ENCODE measurements at regions not wholly inside any gene's neighbourhood (a gene's known extent, or its start where the extent isn't known, plus 50 kb on each side); places are given as distances from the start of the nearest gene placed in this dataset.

DNA sequence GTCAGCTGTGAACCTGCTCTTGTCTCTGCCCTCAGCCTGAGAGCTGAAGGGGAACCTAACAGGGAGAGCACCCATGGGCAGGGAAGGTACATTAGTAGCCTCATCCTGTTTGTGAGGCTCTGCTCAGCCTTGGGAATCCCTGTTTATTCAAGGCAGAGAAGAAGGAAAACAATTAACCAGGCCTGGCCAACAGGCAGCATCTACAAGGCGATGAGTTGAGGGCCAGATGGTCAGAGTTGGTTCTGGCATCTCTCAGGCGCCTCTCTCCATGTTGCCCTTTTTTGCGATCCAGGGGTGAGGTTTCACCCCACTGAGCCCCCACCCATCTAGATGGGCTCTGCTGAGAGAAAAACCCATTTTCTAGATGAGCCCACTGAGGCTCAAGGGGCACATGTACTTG lies 54.0 kb upstream of the TOP3B start:
- no peak for DNase-seq
- Histone ChIP-seq H3K36me3 (ENCODE audit: insufficient read depth, low read length) (no peaks in the 10 kb centered on the region), H3K9me3 (ENCODE audit: low read length) (no peaks in the 10 kb centered on the region), H3K27ac (ENCODE audit: low read depth, low read length) (no peak overlapping the region), H3K4me1 (ENCODE audit: insufficient read depth, low read length) (no peaks in the 10 kb centered on the region), H3K27me3 (ENCODE audit: insufficient read depth, low read length, poor library complexity, severe bottlenecking) (no peaks in the 10 kb centered on the region), H3K4me3 (ENCODE audit: low read length) (no peak overlapping the region)
- Mint-ChIP-seq H3K9me3 (no peaks in the 10 kb centered on the region), H3K4me3 (no peak overlapping the region), H3K4me1 (no peaks in the 10 kb centered on the region), H3K27ac (no peak overlapping the region), H3K27me3 (peaks cover 2 to 19% of the 10 kb centered on the region in 2 donors), H3K36me3 (no peaks in the 10 kb centered on the region)
- ChIA-PET CTCF (no interaction called here), POLR2A (no interaction called here)

DNA sequence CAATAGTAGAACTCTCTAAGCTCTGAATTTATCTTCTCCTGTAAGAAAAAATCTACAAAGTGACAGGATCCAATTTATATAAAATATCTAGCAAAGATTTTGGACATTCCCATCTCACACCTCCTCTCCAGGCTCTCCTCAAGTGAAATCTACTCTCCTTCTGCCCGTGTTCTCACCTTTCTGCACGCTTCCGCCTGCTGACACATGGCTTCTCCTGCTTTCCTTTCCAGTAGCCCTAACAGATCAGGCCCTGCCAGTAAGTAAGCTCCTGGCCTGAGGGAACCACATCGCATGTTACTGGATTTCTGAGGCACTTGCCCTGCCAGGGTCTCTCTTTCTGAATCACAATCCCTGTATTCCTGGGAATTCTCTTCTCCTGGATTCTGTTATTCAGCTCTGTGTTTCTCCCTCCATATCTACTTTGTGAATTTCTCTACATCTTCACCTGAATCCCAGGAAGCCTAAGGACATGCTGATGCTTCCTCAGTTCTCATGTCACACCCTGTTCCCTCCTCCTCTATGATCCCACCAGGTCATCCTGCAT lies 53.3 kb upstream of the TOP3B start:
- H3K27me3 Mint-ChIP-seq, result peaks cover 2 to 19% of the 10 kb centered on the region in 2 donors
- Histone ChIP-seq H3K4me3 (ENCODE audit: low read length) (no peak overlapping the region), H3K36me3 (ENCODE audit: insufficient read depth, low read length) (no peaks in the 10 kb centered on the region), H3K4me1 (ENCODE audit: insufficient read depth, low read length) (no peaks in the 10 kb centered on the region), H3K9me3 (ENCODE audit: low read length) (no peaks in the 10 kb centered on the region), H3K27ac (ENCODE audit: low read depth, low read length) (no peak overlapping the region), H3K27me3 (ENCODE audit: insufficient read depth, low read length, poor library complexity, severe bottlenecking) (no peaks in the 10 kb centered on the region)
- no peaks in the 10 kb centered on the region for H3K9me3 Mint-ChIP-seq
- no peak overlapping the region for H3K27ac Mint-ChIP-seq
- ChIA-PET POLR2A (no interaction called here), CTCF (no interaction called here)
- no peaks in the 10 kb centered on the region for H3K36me3 Mint-ChIP-seq
- H3K4me3 Mint-ChIP-seq, result no peak overlapping the region
- no peak for DNase-seq
- no peaks in the 10 kb centered on the region for H3K4me1 Mint-ChIP-seq

DNA sequence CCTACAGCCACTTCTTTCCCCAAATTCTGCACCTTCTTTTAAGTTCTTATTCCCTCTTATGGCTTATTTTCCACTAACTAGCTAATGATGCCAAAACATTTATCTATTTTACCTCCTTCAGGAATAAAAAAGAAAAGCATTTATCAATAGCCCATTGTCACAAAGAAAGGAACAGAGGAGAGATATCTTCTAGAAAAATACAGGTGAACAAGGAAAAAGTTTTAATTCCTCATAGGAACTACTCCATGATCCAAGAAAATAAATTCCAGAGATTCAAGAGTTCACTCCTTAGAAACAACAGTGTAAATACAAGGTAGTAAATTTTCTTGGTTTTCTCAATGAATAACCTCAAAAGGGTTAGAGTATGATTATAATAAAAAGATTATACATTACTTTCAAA lies 52.6 kb upstream of the TOP3B start:
- CTCF ChIA-PET, result no interaction called here
- Mint-ChIP-seq H3K4me3 (no peak overlapping the region), H3K27me3 (peaks cover 2 to 19% of the 10 kb centered on the region in 2 donors), H3K9me3 (no peaks in the 10 kb centered on the region), H3K4me1 (no peaks in the 10 kb centered on the region), H3K27ac (no peak overlapping the region), H3K36me3 (no peaks in the 10 kb centered on the region)
- H3K4me3 ChIP-seq (ENCODE audit: low read length), result no peak overlapping the region
- no peaks in the 10 kb centered on the region for H3K9me3 ChIP-seq (ENCODE audit: low read length)
- no peaks in the 10 kb centered on the region for H3K36me3 ChIP-seq (ENCODE audit: insufficient read depth, low read length)
- no peak overlapping the region for H3K27ac ChIP-seq (ENCODE audit: low read depth, low read length)
- no peaks in the 10 kb centered on the region for H3K4me1 ChIP-seq (ENCODE audit: insufficient read depth, low read length)
- no peak for DNase-seq
- no peaks in the 10 kb centered on the region for H3K27me3 ChIP-seq (ENCODE audit: insufficient read depth, low read length, poor library complexity, severe bottlenecking)
- POLR2A ChIA-PET, result no interaction called here

DNA sequence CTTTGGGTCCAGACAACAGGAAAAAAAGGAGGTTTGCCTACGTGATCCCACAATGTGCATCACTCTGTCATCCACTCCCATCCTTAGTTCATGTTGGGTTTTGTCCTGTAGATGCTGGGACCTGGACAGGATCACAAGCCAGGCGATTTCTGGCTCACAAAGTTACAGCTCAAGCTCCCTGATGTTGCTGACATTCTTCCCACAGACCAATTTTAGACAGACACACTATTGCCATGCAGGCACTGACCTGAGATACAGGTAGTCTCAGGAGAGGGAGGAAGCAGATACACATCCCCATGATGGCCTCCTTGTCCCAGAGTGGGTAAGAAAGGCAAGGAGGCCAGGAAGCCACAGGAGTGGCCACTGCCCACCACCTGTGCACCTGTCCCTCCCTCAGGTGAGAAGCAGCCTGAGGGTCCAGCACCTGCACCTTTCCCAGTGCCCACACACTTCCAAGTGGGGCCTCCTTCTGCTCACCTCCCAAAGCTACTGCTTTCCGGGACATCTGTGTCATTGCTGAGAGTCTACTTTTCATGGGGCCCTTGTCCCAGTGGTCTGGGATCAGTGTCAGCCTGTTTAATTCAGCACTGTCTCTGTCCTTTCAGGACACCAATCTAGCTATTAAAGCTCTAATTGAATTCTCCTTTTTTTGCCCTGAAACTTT lies 52.0 kb upstream of the TOP3B start:
- H3K4me3 Mint-ChIP-seq, result no peak overlapping the region
- no peaks in the 10 kb centered on the region for H3K9me3 ChIP-seq (ENCODE audit: low read length)
- ChIA-PET CTCF (no interaction called here), POLR2A (no interaction called here)
- no peaks in the 10 kb centered on the region for H3K27me3 ChIP-seq (ENCODE audit: insufficient read depth, low read length, poor library complexity, severe bottlenecking)
- no peaks in the 10 kb centered on the region for H3K36me3 ChIP-seq (ENCODE audit: insufficient read depth, low read length)
- H3K4me1 Mint-ChIP-seq, result no peaks in the 10 kb centered on the region
- no peak overlapping the region for H3K27ac Mint-ChIP-seq
- no peak overlapping the region for H3K4me3 ChIP-seq (ENCODE audit: low read length)
- no peaks in the 10 kb centered on the region for H3K9me3 Mint-ChIP-seq
- DNase-seq, result no peak
- H3K27me3 Mint-ChIP-seq, result peaks cover 2 to 13% of the 10 kb centered on the region in 2 donors
- no peaks in the 10 kb centered on the region for H3K4me1 ChIP-seq (ENCODE audit: insufficient read depth, low read length)
- no peaks in the 10 kb centered on the region for H3K36me3 Mint-ChIP-seq
- no peak overlapping the region for H3K27ac ChIP-seq (ENCODE audit: low read depth, low read length)

DNA sequence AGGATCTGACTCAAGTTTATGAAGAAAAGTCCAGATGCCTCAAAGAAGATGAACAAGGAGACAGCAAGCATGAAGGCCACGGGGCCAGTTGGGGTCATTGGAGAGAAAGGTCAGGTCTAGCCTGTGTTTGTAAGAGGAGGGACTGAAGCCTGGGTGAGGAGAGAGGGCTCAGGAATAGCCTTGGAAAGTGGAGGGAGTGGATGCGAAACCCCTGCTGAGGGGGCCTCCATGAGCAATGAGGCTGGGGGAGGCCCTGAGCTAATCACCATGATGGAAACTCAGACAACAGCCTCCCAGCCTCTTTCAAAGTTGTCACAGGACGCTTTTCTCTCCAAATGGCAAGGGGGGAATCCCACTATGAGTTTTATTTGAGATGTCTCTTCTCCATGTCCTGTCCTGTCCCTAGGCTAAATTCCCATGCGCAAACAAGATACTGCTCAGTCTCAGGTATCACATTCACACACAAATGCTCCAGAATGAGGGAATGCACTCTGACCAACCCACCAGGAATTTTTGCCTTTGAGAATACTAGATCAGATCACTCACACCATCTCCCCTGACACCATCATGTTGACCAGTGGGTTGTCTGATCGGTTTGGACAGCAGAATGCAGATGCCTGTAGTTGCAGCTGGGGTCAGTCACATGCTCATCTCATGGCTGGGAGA lies 51.3 kb upstream of the TOP3B start:
- H3K27me3 ChIP-seq (ENCODE audit: insufficient read depth, low read length, poor library complexity, severe bottlenecking), result no peaks in the 10 kb centered on the region
- Mint-ChIP-seq H3K36me3 (no peaks in the 10 kb centered on the region), H3K9me3 (no peaks in the 10 kb centered on the region), H3K27me3 (peaks cover 2 to 13% of the 10 kb centered on the region in 2 donors), H3K4me3 (no peak overlapping the region), H3K4me1 (no peaks in the 10 kb centered on the region), H3K27ac (peak overlapping the region in 1 of 8 donors; percentile 3)
- H3K36me3 ChIP-seq (ENCODE audit: insufficient read depth, low read length), result no peaks in the 10 kb centered on the region
- CTCF ChIA-PET, result no interaction called here
- no peak for DNase-seq
- H3K9me3 ChIP-seq (ENCODE audit: low read length), result no peaks in the 10 kb centered on the region
- no peak overlapping the region for H3K4me3 ChIP-seq (ENCODE audit: low read length)
- no peaks in the 10 kb centered on the region for H3K4me1 ChIP-seq (ENCODE audit: insufficient read depth, low read length)
- no peak overlapping the region for H3K27ac ChIP-seq (ENCODE audit: low read depth, low read length)
- POLR2A ChIA-PET, result no interaction called here

DNA sequence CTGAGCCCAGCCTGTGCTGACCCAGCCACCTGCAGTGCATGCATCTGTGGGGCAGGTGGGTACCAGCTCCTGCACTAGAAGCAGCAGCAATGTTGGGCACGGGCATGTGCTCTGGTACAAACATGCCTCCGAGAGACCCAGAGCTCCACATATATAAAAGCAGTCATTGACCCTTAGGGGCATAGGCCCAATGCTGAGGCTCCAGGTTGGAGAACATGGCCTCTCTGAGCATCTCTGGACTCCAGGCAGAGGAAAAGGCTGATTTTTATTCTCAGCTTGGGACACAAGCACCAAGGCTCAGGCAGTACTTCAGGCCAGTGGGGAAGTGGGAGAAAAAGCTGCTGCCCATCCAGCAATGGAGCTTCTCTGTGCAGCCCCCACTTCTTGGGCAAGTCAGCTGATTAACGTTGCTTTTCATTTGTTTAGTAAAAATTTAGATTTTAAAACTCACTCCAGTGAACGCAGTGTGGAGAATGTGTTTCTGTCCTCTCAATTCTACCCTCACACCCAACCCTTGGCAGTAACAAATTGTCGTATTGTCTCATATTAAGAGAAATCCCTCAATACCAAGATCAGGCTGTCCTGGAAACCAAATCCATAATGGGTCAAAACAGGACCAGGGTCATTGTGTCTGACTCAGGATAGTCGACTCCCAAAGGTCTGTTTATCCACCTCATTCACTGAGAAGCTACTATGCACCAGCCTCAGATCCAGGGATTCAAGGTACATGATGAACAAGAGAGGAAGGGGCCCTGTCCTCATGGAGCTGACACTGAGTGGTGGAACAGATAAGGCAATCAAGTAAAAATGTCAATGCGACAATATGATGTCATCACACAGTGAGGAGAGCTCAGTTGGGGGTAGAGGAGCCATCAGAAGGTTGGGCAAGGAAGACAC lies 50.6 kb upstream of the TOP3B start:
- Mint-ChIP-seq H3K4me3 (no peak overlapping the region), H3K4me1 (no peaks in the 10 kb centered on the region), H3K9me3 (no peaks in the 10 kb centered on the region), H3K27me3 (peaks cover 2 to 13% of the 10 kb centered on the region in 2 donors), H3K36me3 (no peaks in the 10 kb centered on the region), H3K27ac (no peak overlapping the region)
- Histone ChIP-seq H3K36me3 (ENCODE audit: insufficient read depth, low read length) (no peaks in the 10 kb centered on the region), H3K27ac (ENCODE audit: low read depth, low read length) (no peak overlapping the region), H3K4me1 (ENCODE audit: insufficient read depth, low read length) (no peaks in the 10 kb centered on the region), H3K4me3 (ENCODE audit: low read length) (no peak overlapping the region), H3K9me3 (ENCODE audit: low read length) (no peaks in the 10 kb centered on the region), H3K27me3 (ENCODE audit: insufficient read depth, low read length, poor library complexity, severe bottlenecking) (no peaks in the 10 kb centered on the region)
- ChIA-PET CTCF (no interaction called here), POLR2A (no interaction called here)
- no peak for DNase-seq

DNA sequence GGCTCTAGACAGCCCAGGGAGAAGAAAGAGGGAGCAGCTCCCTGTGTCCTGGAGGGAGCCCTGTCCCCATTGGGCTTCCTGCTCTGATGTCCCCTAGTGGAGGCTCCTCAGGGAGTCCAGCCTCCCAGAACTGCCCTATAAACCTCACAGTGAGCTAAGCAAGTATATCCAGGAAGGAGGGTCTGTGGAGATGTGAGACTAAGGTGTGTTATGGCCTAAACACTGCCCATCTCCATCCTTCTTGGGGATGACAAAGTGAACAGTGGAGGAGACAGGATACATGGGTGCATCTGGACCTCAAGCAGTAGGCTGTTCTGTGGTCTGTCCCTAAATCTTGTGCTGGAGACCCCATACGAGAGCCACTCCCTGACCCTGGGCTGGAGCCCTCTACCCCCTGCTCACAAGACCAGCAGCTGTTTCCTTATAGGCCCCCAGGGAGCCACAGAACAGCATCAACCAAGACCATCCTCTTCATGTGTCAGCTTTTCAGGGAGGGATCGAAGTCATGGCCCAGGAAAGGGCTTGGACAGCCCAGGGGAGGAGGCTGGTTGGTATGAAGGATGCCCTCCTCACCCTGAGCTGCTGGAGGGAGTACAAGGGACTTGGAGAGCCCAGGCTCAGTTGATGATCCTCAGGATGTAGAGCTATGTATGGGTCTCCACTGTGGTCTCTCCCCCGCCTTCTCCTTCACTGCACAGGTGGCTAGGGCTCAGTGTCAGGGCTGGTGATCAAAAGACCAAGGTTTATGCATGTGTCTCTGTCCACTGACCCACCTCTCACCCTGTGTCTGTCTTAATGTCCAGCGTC lies 49.7 kb upstream of the TOP3B start:
- no peaks in the 10 kb centered on the region for H3K27me3 ChIP-seq (ENCODE audit: insufficient read depth, low read length, poor library complexity, severe bottlenecking)
- H3K27me3 Mint-ChIP-seq, result peaks cover 2 to 13% of the 10 kb centered on the region in 2 donors
- no peaks in the 10 kb centered on the region for H3K4me1 Mint-ChIP-seq
- no peak overlapping the region for H3K27ac ChIP-seq (ENCODE audit: low read depth, low read length)
- H3K36me3 ChIP-seq (ENCODE audit: insufficient read depth, low read length), result no peaks in the 10 kb centered on the region
- H3K4me1 ChIP-seq (ENCODE audit: insufficient read depth, low read length), result no peaks in the 10 kb centered on the region
- no peak overlapping the region for H3K4me3 ChIP-seq (ENCODE audit: low read length)
- no peak for DNase-seq
- H3K9me3 ChIP-seq (ENCODE audit: low read length), result no peaks in the 10 kb centered on the region
- ChIA-PET POLR2A (no interaction called here), CTCF (no interaction called here)
- no peak overlapping the region for H3K27ac Mint-ChIP-seq
- H3K4me3 Mint-ChIP-seq, result no peak overlapping the region
- no peaks in the 10 kb centered on the region for H3K9me3 Mint-ChIP-seq
- H3K36me3 Mint-ChIP-seq, result no peaks in the 10 kb centered on the region
